Fibroblast of the conjunctiva (primary cell): ENCODE measurements at regions not wholly inside any gene's neighbourhood (a gene's known extent, or its start where the extent isn't known, plus 50 kb on each side); places are given as distances from the start of the nearest gene placed in this dataset.
"Not testable (repeated sequence)": the region's sequence is repeated elsewhere in the genome, so short reads cannot be mapped to it uniquely, and the experiment has no call there.

Source experiments
- DNase-seq: peaks from one replicate; pipeline ENCODE4 v3.0.0-alpha.2; 2010; ENCODE audit warnings: low read depth

- DNase-seq, result no peak
Observed at GRCh38 chr1:60657926-60658325, 424.4 kb upstream of the NFIA start.

- no peak for DNase-seq
Observed at GRCh38 chr1:60655679-60656355, 426.5 kb upstream of the NFIA start.

- DNase-seq, result not testable (repeated sequence)
Observed at GRCh38 chr1:60640033-60640551, 442.3 kb upstream of the NFIA start.

GRCh38 chr1:60639287-60639686 is 443.1 kb upstream of the NFIA start:
- no peak for DNase-seq

GRCh38 chr1:60637651-60638050 is 444.7 kb upstream of the NFIA start:
- DNase-seq, result no peak

GRCh38 chr1:60636946-60637345 is 445.4 kb upstream of the NFIA start:
- DNase-seq, result no peak

GRCh38 chr1:60634106-60634505 is 448.3 kb upstream of the NFIA start:
- no peak for DNase-seq

- DNase-seq, result no peak
Observed at GRCh38 chr1:60622486-60622885, 459.9 kb upstream of the NFIA start.

GRCh38 chr1:60621368-60621851 is 461.0 kb upstream of the NFIA start:
- DNase-seq, result no peak

GRCh38 chr1:60620087-60620486 is 462.3 kb upstream of the NFIA start:
- no peak for DNase-seq

GRCh38 chr1:60619581-60619980 is 462.8 kb upstream of the NFIA start:
- DNase-seq, result no peak

GRCh38 chr1:60615666-60616065 is 466.7 kb upstream of the NFIA start:
- DNase-seq, result no peak

GRCh38 chr1:60612790-60613189 is 469.6 kb upstream of the NFIA start:
- no peak for DNase-seq

GRCh38 chr1:60606921-60607320 is 475.4 kb upstream of the NFIA start:
- DNase-seq, result not testable (repeated sequence)

GRCh38 chr1:60600532-60600931 is 481.8 kb upstream of the NFIA start:
- no peak for DNase-seq

GRCh38 chr1:60599574-60599973 is 482.8 kb upstream of the NFIA start:
- no peak for DNase-seq

GRCh38 chr1:60598041-60598910 is 484.1 kb upstream of the NFIA start:
- DNase-seq, result no peak

GRCh38 chr1:60596791-60597750 is 485.3 kb upstream of the NFIA start:
- DNase-seq, result no peak

GRCh38 chr1:60591583-60591982 is 490.8 kb upstream of the NFIA start:
- no peak for DNase-seq

- DNase-seq, result no peak
Observed at GRCh38 chr1:60589916-60590315, 492.4 kb upstream of the NFIA start.

GRCh38 chr1:60589046-60589748 is 493.2 kb upstream of the NFIA start:
- DNase-seq, result no peak
